CD1c-positive myeloid dendritic cell (primary cell): ENCODE measurements at regions not wholly inside any gene's neighbourhood (a gene's known extent, or its start where the extent isn't known, plus 50 kb on each side); places are given as distances from the start of the nearest gene placed in this dataset.
"Not testable (repeated sequence)": the region's sequence is repeated elsewhere in the genome, so short reads cannot be mapped to it uniquely, and the experiment has no call there.

Experiments used
- DNase-seq: peaks from one replicate; pipeline ENCODE4 v3.0.0-alpha.2; 2016; ENCODE audit errors: extremely low spot score

DNA sequence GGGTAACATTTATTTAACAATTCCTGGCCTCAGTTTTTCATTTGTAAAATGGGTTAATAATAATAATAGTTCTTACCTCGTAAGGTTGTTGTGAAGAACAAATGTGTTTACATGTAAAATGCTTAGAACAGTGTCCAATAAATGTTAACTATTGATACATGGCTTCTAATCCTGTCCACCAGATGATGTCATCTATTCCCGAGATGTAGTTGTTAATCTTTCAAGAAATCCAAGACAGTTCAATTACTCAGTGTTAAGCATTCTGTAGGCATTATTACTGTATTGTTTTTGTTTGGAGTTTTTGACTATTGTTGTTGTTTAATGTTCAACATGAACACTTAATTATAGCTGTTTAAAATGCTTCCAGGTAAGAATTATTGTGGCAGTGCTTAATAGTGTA lies 131.0 kb upstream of the FNDC3A start:
- no peak for DNase-seq

- DNase-seq: peak; percentile 48
Measured at GRCh38 chr13:48849515-48849914, 126.2 kb upstream of the FNDC3A start.

DNA sequence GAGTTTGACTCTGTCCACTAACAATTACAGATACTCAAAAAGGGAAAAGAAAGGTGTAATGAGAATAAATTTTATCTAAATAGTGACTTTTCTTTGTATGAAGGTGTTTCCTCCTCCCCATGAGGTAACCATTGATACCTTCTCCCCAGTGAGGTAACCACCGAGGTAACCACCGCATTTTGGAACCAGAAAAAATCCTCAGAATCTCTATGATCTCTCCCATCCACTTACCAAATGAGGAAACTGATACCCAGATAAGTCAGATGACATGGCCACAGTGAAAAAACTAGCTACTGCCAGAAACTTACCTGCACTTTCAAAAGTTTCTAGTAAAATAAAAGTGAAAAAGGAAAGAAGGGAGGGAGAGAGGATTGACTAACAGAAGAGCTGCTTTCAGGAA lies 124.0 kb upstream of the FNDC3A start:
- DNase-seq: no peak

GRCh38 chr13:48852911-48853727 lies 122.6 kb upstream of the FNDC3A start:
- DNase-seq: peak; percentile 27

- peak; percentile 38 for DNase-seq
Measured at GRCh38 chr13:48853728-48854102, 122.0 kb upstream of the FNDC3A start.

- DNase-seq: no peak
Measured at GRCh38 chr13:48857576-48857975, 118.1 kb upstream of the FNDC3A start.

DNA sequence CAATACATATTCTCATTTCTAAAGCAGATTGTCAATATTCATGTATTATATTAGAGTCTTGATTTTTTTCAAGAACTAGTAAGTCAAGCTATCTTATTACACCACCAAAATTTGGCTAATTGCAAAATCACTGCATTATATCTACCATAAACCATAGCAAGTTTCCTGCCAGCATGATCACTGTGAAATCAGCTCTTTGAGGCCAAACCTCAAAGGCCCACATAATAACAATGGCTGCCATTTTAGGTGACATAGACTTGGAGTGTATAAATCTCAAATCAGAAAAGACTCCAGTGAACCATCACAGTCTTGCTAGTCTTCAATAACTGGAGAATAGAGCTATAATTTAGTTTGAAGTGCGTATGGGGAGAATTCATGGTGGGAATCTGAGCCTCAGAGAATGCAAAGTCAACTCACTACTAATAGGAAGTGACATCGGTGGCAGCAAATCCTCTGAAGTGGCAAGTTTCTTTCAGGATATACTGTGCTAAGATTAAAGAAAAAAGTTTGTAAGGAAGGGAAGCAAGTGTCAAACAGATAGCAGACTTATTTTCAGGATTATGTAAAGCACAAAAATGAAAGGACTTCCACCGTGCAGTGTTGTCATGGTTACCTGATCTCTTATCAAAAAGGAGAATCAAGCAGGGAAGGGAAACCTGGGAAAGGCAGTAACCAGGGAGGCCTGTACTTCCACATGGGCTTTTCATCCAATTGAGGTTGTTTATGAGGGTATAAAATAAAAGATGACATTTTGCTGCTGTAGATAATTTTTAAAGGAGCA lies 117.4 kb upstream of the FNDC3A start:
- DNase-seq: peak; percentile 31

GRCh38 chr13:48859272-48860105 lies 116.2 kb upstream of the FNDC3A start:
- peak; percentile 72 for DNase-seq

GRCh38 chr13:48860364-48860763 lies 115.3 kb upstream of the FNDC3A start:
- no peak for DNase-seq

GRCh38 chr13:48862572-48862971 lies 113.1 kb upstream of the FNDC3A start:
- peak; percentile 82 for DNase-seq

GRCh38 chr13:48864100-48864499 lies 111.6 kb upstream of the FNDC3A start:
- no peak for DNase-seq

GRCh38 chr13:48866249-48866648 lies 109.5 kb upstream of the FNDC3A start:
- DNase-seq: peak; percentile 23

DNA sequence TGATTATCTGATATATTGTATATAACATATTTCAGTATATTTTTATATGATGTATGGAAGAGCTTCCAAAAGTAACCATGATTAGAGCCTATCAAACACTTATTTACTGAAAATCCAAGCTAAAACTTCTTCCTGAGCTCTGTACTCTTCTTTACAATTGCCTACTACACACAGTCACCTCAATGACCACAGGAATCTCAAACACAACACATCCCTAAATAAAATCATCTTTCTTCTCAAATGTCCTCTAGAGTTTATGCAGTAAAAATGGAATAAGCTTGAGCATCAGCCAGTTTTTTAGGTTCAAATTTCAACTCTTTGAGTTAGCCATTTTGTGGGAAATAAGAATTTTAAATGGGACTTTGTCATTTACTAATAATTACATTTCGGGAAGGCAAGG lies 102.6 kb upstream of the FNDC3A start:
- no peak for DNase-seq

GRCh38 chr13:48873587-48873986 lies 102.1 kb upstream of the FNDC3A start:
- no peak for DNase-seq

- peak; percentile 28 for DNase-seq
Measured at GRCh38 chr13:48874165-48874564, 101.5 kb upstream of the FNDC3A start.

DNA sequence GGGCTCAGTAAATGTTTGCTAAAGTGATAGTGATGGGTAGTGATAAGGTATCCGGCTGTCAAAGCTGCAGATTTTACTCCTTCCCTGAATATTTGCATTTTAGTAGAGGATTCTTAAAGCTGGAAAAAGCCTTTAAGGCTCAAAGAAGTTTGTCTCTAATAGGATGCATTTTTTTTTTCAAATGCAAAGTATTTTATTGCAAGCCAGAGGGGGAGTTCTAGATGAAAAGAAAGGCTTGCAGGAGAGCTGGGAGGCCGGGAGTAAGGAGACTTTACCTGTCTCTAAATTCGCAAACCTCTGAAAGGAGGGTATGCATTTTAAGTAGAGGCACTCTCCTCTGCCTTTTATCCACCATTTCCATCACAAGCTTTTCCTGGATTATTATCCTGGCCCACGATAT lies 100.7 kb upstream of the FNDC3A start:
- no peak for DNase-seq

GRCh38 chr13:48876289-48876688 lies 99.4 kb upstream of the FNDC3A start:
- no peak for DNase-seq

DNA sequence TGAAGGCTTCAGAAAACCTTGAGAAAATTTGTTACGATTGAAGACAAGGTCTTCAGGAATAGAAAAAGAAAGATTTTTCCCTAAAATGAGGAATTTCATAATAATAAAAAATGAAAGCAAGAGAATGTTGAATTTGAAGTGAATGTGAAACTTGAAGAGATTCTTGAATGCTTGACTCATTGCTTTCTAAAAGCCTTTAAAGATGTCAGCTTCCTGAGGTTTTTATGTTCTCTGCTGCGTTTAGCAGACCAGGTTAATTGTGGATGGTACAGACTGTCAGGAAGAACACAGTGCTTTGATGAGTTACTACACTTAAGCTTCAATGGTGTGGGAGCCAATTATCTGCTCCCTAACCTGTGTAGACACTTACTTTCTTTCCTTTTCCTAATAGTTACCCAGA lies 96.3 kb upstream of the FNDC3A start:
- DNase-seq: no peak

GRCh38 chr13:48879854-48880253 lies 95.9 kb upstream of the FNDC3A start:
- DNase-seq: no peak

GRCh38 chr13:48883786-48884185 lies 91.9 kb upstream of the FNDC3A start:
- DNase-seq: not testable (repeated sequence)

GRCh38 chr13:48885027-48885395 lies 90.7 kb upstream of the FNDC3A start:
- no peak for DNase-seq

- DNase-seq: no peak
Measured at GRCh38 chr13:48888613-48889012, 87.1 kb upstream of the FNDC3A start.
